ENCODE measurements at regions not wholly inside any gene's neighbourhood (a gene's known extent, or its start where the extent isn't known, plus 50 kb on each side); places are given as distances from the start of the nearest gene placed in this dataset.

- Histone ChIP-seq H3K27me3 (ENCODE audit: low read depth) (peaks cover 34% of the 10 kb centered on the region), H3K27ac (no peak overlapping the region), H3K4me1 (no peaks in the 10 kb centered on the region), H3K4me3 (no peak overlapping the region), H3K36me3 (no peaks in the 10 kb centered on the region), H3K9me3 (no peaks in the 10 kb centered on the region)
- TF ChIP-seq CTCF (IDR thresholded peaks at IDR 0.05) = no peak
- ATAC-seq (no peak), DNase-seq (no peak)
- intact Hi-C loops (cut with DNase I) = no loop called here
Observed at GRCh38 chr16:86774931-86775330, 196.6 kb downstream of the FOXL1 start.

GRCh38 chr16:86775511-86775921 is 197.2 kb downstream of the FOXL1 start:
- Histone ChIP-seq H3K4me3 (no peak overlapping the region), H3K27ac (no peak overlapping the region), H3K36me3 (no peaks in the 10 kb centered on the region), H3K4me1 (no peaks in the 10 kb centered on the region), H3K27me3 (ENCODE audit: low read depth) (peaks cover 34% of the 10 kb centered on the region), H3K9me3 (no peaks in the 10 kb centered on the region)
- DNase-seq (no peak), ATAC-seq (no peak)
- intact Hi-C loops (cut with DNase I) = no loop called here
- no peak for TF ChIP-seq CTCF (IDR thresholded peaks at IDR 0.05)

- no peaks in the 10 kb centered on the region for H3K9me3 ChIP-seq
- ATAC-seq (no peak), DNase-seq (no peak)
- H3K36me3 ChIP-seq = no peaks in the 10 kb centered on the region
- intact Hi-C loops (cut with DNase I) = no loop called here
- H3K27ac ChIP-seq = no peak overlapping the region
- peaks cover 29% of the 10 kb centered on the region for H3K27me3 ChIP-seq (ENCODE audit: low read depth)
- H3K4me3 ChIP-seq = no peak overlapping the region
- H3K4me1 ChIP-seq = no peaks in the 10 kb centered on the region
- no peak for TF ChIP-seq CTCF (IDR thresholded peaks at IDR 0.05)
Observed at GRCh38 chr16:86777381-86777946, 199.1 kb downstream of the FOXL1 start.

GRCh38 chr16:86778108-86778745 is 199.9 kb downstream of the FOXL1 start:
- intact Hi-C loops (cut with DNase I) = no loop called here
- Histone ChIP-seq H3K4me1 (no peaks in the 10 kb centered on the region), H3K27ac (no peak overlapping the region), H3K27me3 (ENCODE audit: low read depth) (peaks cover 29% of the 10 kb centered on the region), H3K36me3 (no peaks in the 10 kb centered on the region), H3K9me3 (no peaks in the 10 kb centered on the region), H3K4me3 (no peak overlapping the region)
- no peak for TF ChIP-seq CTCF (IDR thresholded peaks at IDR 0.05)
- no peak for ATAC-seq
- DNase-seq = no peak

GRCh38 chr16:86778978-86779377 is 200.6 kb downstream of the FOXL1 start:
- no peak overlapping the region for H3K4me3 ChIP-seq
- H3K36me3 ChIP-seq = no peaks in the 10 kb centered on the region
- H3K9me3 ChIP-seq = no peaks in the 10 kb centered on the region
- no peak for DNase-seq
- intact Hi-C loops (cut with DNase I) = no loop called here
- no peak for TF ChIP-seq CTCF (IDR thresholded peaks at IDR 0.05)
- H3K27ac ChIP-seq = no peak overlapping the region
- no peaks in the 10 kb centered on the region for H3K4me1 ChIP-seq
- no peak for ATAC-seq
- H3K27me3 ChIP-seq (ENCODE audit: low read depth) = peaks cover 29% of the 10 kb centered on the region
